Vagina (tissue), 2 donors: ENCODE measurements at regions not wholly inside any gene's neighbourhood (a gene's known extent, or its start where the extent isn't known, plus 50 kb on each side); places are given as distances from the start of the nearest gene placed in this dataset.

Experiments used
- CTCF ChIP-seq, 3 experiments: fragments of 450-650 bp in 2 of 3; fragments of 200-600 bp in 1 of 3; sonication (generic) in 1 of 3; IDR thresholded peaks; one replicate each; pipeline ENCODE4 v1.5.1; 2017 to 2019; ENCODE audit warnings: antibody characterized with exemption in 3 of 3, mild to moderate bottlenecking in 2 of 3, moderate library complexity in 2 of 3
- POLR2AphosphoS5 ChIP-seq, 2 donors: sonication (generic); formaldehyde crosslinking; IDR thresholded peaks; one replicate each; pipeline ENCODE4 v1.9.0; 2017; ENCODE audit warnings: antibody characterized with exemption in 2 of 2, mild to moderate bottlenecking in 2 of 2, low read depth in 1 of 2; ENCODE audit not compliant: insufficient read depth in 1 of 2

- TF ChIP-seq POLR2AphosphoS5 (IDR thresholded peaks at IDR 0.05; ENCODE audit: insufficient read depth in 1 of 2, low read depth in 1 of 2) = no peak
- TF ChIP-seq CTCF (IDR thresholded peaks at IDR 0.05) = no peak
Measured at GRCh38 chr1:5497503-5497902, 494.7 kb downstream of the NPHP4 start.
